ENCODE measurements at regions not wholly inside any gene's neighbourhood (a gene's known extent, or its start where the extent isn't known, plus 50 kb on each side); places are given as distances from the start of the nearest gene placed in this dataset.

- Histone ChIP-seq H3K4me1 (ENCODE audit: control insufficient read depth in 1 of 2, insufficient read depth in 2 of 2, low read depth in 1 of 2, low read length in 1 of 2) (peaks cover 0 to 14% of the 10 kb centered on the region in 2 experiments; a peak in 2 of 4 replicates), H3K9ac (peak overlapping the region; percentile 59; the same call in 1 of the 2 replicates), H3K9me2 (no peaks in the 10 kb centered on the region), H3F3A (replicated peaks; ENCODE audit: insufficient read depth) (peaks cover 43% of the 10 kb centered on the region), H3K4me2 (peak overlapping the region; percentile 45; the same call in 1 of the 2 replicates), H3K36me3 (replicated peaks in 1 of 2; ENCODE audit: control insufficient read depth in 1 of 2, insufficient read depth in 2 of 2, low read length in 1 of 2) (no peaks in the 10 kb centered on the region), H3K27ac (ENCODE audit: low read depth in 2 of 2, low read length in 1 of 2) (peak overlapping the region; percentile 89 to 94; a peak in 3 of 4 replicates), H3K4me3 (ENCODE audit: low read depth in 2 of 2, low read length in 1 of 2) (no peak overlapping the region), H3K79me2 (ENCODE audit: insufficient read depth) (no peaks in the 10 kb centered on the region), H4K20me1 (ENCODE audit: insufficient read depth) (no peaks in the 10 kb centered on the region), H3K9me3 (peaks cover 9% of the 10 kb centered on the region; the same call in 1 of the 2 replicates), H3K27me3 (ENCODE audit: insufficient read depth) (no peaks in the 10 kb centered on the region), H2AFZ (ENCODE audit: low read depth) (peak overlapping the region; percentile 65; the same call in 1 of the 2 replicates)
- CTCF ChIA-PET: interaction anchor here (1.4 kb wide), 1 partner anchor 73 kb away, joined by 3 read pairs; no protein-coding TSS in a partner anchor
- POLR2A ChIA-PET: no interaction called here
- DNase-seq: no peak
- 14% methylated on average over 1 of the region's 1 CpG for WGBS (ENCODE audit: low lambda C conversion rate)
- TF ChIP-seq FOXJ3 (CRISPR knock-in tag; IDR thresholded peaks at IDR 0.05) (no peak), GATA2 (CRISPR knock-in tag; IDR thresholded peaks at IDR 0.05) (no peak), USF2 (IDR thresholded peaks at IDR 0.05; ENCODE audit: borderline replicate concordance, low read depth, low read length) (no peak), GABPA (IDR thresholded peaks at IDR 0.05; ENCODE audit: low read depth) (no peak), SMC3 (IDR thresholded peaks at IDR 0.05; ENCODE audit: low read depth, low read length) (peak; percentile 35; the same call in 1 of the 2 replicates), SIN3A (IDR thresholded peaks at IDR 0.05; ENCODE audit: borderline replicate concordance, low read depth, low read length) (no peak), NRF1 (IDR thresholded peaks at IDR 0.05; ENCODE audit: low read depth, low read length) (no peak), PBX3 (IDR thresholded peaks at IDR 0.05) (peak; percentile 71), RAD21 (IDR thresholded peaks at IDR 0.05; ENCODE audit: low read length) (peak; percentile 32), CTCF (IDR thresholded peaks at IDR 0.05) (peak; percentile 65), FOXM1 (IDR thresholded peaks at IDR 0.05; ENCODE audit: low read depth) (0 out of 2 replicates have a peak, but pooled peaks have one; percentile 34), JUND (IDR thresholded peaks at IDR 0.05) (peak; percentile 90), TEAD4 (IDR thresholded peaks at IDR 0.05; ENCODE audit: borderline replicate concordance, insufficient read depth) (peak; percentile 93), RFX5 (IDR thresholded peaks at IDR 0.05; ENCODE audit: low read length) (no peak), TCF12 (IDR thresholded peaks at IDR 0.05) (peak; percentile 89), POLR2AphosphoS5 (IDR thresholded peaks at IDR 0.05; ENCODE audit: low read depth, low read length) (peak; percentile 70; the same call in 1 of the 2 replicates), IRF3 (IDR thresholded peaks at IDR 0.05; ENCODE audit: low read depth, low read length) (no peak), ELF1 (IDR thresholded peaks at IDR 0.05) (peak; percentile 52; the same call in 1 of the 2 replicates), TAF1 (IDR thresholded peaks at IDR 0.05; ENCODE audit: borderline replicate concordance, low read depth, low read length) (peak; percentile 32; the same call in 1 of the 2 replicates), NFIC (IDR thresholded peaks at IDR 0.05; ENCODE audit: borderline replicate concordance) (peak; percentile 87), MEF2A (IDR thresholded peaks at IDR 0.05; ENCODE audit: borderline replicate concordance, low read depth) (peak; percentile 19; the same call in 1 of the 2 replicates), EP300 (IDR thresholded peaks at IDR 0.05; ENCODE audit: borderline replicate concordance in 1 of 2, low read depth in 1 of 2, low read length in 1 of 2) (peak; percentile 13 to 95; a peak in 3 of 4 replicates), MAX (IDR thresholded peaks at IDR 0.05; ENCODE audit: low read depth) (no peak; the same call in 1 of the 2 replicates)
- TF ChIP-seq, protein P1, sequence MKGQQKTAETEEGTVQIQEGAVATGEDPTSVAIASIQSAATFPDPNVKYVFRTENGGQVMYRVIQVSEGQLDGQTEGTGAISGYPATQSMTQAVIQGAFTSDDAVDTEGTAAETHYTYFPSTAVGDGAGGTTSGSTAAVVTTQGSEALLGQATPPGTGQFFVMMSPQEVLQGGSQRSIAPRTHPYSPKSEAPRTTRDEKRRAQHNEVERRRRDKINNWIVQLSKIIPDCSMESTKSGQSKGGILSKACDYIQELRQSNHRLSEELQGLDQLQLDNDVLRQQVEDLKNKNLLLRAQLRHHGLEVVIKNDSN (IDR thresholded peaks at IDR 0.05; ENCODE audit: borderline replicate concordance, low read depth): no peak
- TF ChIP-seq, protein P2, sequence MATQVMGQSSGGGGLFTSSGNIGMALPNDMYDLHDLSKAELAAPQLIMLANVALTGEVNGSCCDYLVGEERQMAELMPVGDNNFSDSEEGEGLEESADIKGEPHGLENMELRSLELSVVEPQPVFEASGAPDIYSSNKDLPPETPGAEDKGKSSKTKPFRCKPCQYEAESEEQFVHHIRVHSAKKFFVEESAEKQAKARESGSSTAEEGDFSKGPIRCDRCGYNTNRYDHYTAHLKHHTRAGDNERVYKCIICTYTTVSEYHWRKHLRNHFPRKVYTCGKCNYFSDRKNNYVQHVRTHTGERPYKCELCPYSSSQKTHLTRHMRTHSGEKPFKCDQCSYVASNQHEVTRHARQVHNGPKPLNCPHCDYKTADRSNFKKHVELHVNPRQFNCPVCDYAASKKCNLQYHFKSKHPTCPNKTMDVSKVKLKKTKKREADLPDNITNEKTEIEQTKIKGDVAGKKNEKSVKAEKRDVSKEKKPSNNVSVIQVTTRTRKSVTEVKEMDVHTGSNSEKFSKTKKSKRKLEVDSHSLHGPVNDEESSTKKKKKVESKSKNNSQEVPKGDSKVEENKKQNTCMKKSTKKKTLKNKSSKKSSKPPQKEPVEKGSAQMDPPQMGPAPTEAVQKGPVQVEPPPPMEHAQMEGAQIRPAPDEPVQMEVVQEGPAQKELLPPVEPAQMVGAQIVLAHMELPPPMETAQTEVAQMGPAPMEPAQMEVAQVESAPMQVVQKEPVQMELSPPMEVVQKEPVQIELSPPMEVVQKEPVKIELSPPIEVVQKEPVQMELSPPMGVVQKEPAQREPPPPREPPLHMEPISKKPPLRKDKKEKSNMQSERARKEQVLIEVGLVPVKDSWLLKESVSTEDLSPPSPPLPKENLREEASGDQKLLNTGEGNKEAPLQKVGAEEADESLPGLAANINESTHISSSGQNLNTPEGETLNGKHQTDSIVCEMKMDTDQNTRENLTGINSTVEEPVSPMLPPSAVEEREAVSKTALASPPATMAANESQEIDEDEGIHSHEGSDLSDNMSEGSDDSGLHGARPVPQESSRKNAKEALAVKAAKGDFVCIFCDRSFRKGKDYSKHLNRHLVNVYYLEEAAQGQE (IDR thresholded peaks at IDR 0.05; ENCODE audit: low read depth, low read length): 0 out of 2 replicates have a peak, but pooled peaks have one; percentile 39
Observed at GRCh38 chr6:113122060-113122459, 735.1 kb upstream of the MARCKS start.

All from SK-N-SH (cell line).